MM.1S (cell line): ENCODE measurements at regions not wholly inside any gene's neighbourhood (a gene's known extent, or its start where the extent isn't known, plus 50 kb on each side); places are given as distances from the start of the nearest gene placed in this dataset.

Experiments
- CTCF ChIP-seq: fragments of 300-600 bp; sonication (generic); IDR thresholded peaks from 2 replicates; pipeline ENCODE4 v1.5.1; 2016; ENCODE audit warnings: antibody characterized with exemption, low read length, mixed read lengths
- EZH2 ChIP-seq: fragments of 300-600 bp; sonication (generic); optimal IDR thresholded peaks from 2 replicates; pipeline ENCODE3; 2017; ENCODE audit warnings: low read depth, mild to moderate bottlenecking, antibody characterized with exemption, low read length, mixed read lengths
- EZH2phosphoT487 ChIP-seq: fragments of 300-600 bp; sonication (generic); IDR thresholded peaks from 2 replicates; pipeline ENCODE4 v1.6.1; 2018; ENCODE audit warnings: antibody characterized with exemption, low read length

DNA sequence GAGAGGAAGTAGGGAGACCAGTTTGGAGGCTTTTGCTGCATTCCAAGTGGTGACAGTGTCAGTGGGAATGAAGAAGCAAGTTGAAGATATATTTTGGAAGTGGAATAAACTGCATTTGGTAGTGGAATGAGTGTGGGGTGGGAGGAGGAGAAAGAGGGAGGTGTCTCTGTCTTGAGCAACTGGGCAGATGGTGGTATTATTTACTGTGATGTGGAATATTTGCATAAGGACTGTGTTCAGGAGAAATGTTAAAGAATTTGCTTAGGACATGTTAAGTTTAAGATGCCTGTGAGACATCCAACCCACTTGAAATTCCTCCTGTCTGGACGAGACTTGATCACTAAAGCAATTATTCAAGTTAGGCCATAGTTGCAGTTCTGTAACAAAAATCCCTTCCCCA, 448.9 kb upstream of the AMOT start:
- TF ChIP-seq CTCF (no peak), EZH2 (no peak), EZH2phosphoT487 (no peak)
